ENCODE measurements at regions not wholly inside any gene's neighbourhood (a gene's known extent, or its start where the extent isn't known, plus 50 kb on each side); places are given as distances from the start of the nearest gene placed in this dataset.

GRCh38 chr18:60062396-60062795 is 162.6 kb downstream of the PMAIP1 start:
- H3K9ac ChIP-seq (ENCODE audit: insufficient read depth, low read length), result no peak overlapping the region
- H3K9me3 ChIP-seq (ENCODE audit: control insufficient read depth, insufficient read depth, low read depth, low read length), result no peaks in the 10 kb centered on the region
- no peaks in the 10 kb centered on the region for H3K4me1 ChIP-seq (ENCODE audit: control insufficient read depth, extremely low read depth, insufficient read depth, low read length)
- H3K27ac ChIP-seq (ENCODE audit: insufficient read depth, low read length), result no peak overlapping the region
- no peaks in the 10 kb centered on the region for H4K20me1 ChIP-seq (ENCODE audit: control insufficient read depth, extremely low read depth, insufficient read depth, low read length)
- H3K27me3 ChIP-seq (ENCODE audit: control insufficient read depth, insufficient read depth, low read length), result no peaks in the 10 kb centered on the region
- TF ChIP-seq CTCF (conservative IDR thresholded peaks at IDR 0.05 in 1 of 2, IDR thresholded peaks at IDR 0.05 in 1 of 2; ENCODE audit: low read depth in 1 of 2, low read length in 2 of 2), result no peak
- TF ChIP-seq EZH2 (IDR thresholded peaks at IDR 0.05; ENCODE audit: low read length, missing control alignments), result no peak
- no peak overlapping the region for H3K4me3 ChIP-seq (replicated peaks in 1 of 4; ENCODE audit: control extremely low read depth in 1 of 4, insufficient read depth in 1 of 4, low read depth in 3 of 4, low read length in 4 of 4)
- no peaks in the 10 kb centered on the region for H3K79me2 ChIP-seq (ENCODE audit: control insufficient read depth, insufficient read depth, low read length)
- H3K36me3 ChIP-seq (ENCODE audit: control insufficient read depth, insufficient read depth, low read length), result no peaks in the 10 kb centered on the region
- H3K4me2 ChIP-seq (ENCODE audit: extremely low read depth, insufficient read depth, low read length), result no peak overlapping the region
- DNase-seq (ENCODE audit: low read depth in 2 of 2), result no peak
- H2AFZ ChIP-seq (ENCODE audit: low read length), result no peak overlapping the region

GRCh38 chr18:60060578-60060977 is 160.8 kb downstream of the PMAIP1 start:
- peak in 1 of 2 donors; percentile 40 for DNase-seq (ENCODE audit: low read depth in 2 of 2)

GRCh38 chr18:60060026-60060425 is 160.2 kb downstream of the PMAIP1 start:
- TF ChIP-seq CTCF (conservative IDR thresholded peaks at IDR 0.05 in 1 of 2, IDR thresholded peaks at IDR 0.05 in 1 of 2; ENCODE audit: low read depth in 1 of 2, low read length in 2 of 2) (no peak), EZH2 (IDR thresholded peaks at IDR 0.05; ENCODE audit: low read length, missing control alignments) (no peak)
- no peaks in the 10 kb centered on the region for H3K27me3 ChIP-seq (ENCODE audit: control insufficient read depth, insufficient read depth, low read length)
- H4K20me1 ChIP-seq (ENCODE audit: control insufficient read depth, extremely low read depth, insufficient read depth, low read length), result no peaks in the 10 kb centered on the region
- no peaks in the 10 kb centered on the region for H3K36me3 ChIP-seq (ENCODE audit: control insufficient read depth, insufficient read depth, low read length)
- peak in 1 of 2 donors; percentile 4 for DNase-seq (ENCODE audit: low read depth in 2 of 2)
- no peak overlapping the region for H3K4me3 ChIP-seq (replicated peaks in 1 of 4; ENCODE audit: control extremely low read depth in 1 of 4, insufficient read depth in 1 of 4, low read depth in 3 of 4, low read length in 4 of 4)
- no peaks in the 10 kb centered on the region for H3K4me1 ChIP-seq (ENCODE audit: control insufficient read depth, extremely low read depth, insufficient read depth, low read length)
- no peak overlapping the region for H3K27ac ChIP-seq (ENCODE audit: insufficient read depth, low read length)
- H3K79me2 ChIP-seq (ENCODE audit: control insufficient read depth, insufficient read depth, low read length), result no peaks in the 10 kb centered on the region
- no peak overlapping the region for H3K9ac ChIP-seq (ENCODE audit: insufficient read depth, low read length)
- H3K9me3 ChIP-seq (ENCODE audit: control insufficient read depth, insufficient read depth, low read depth, low read length), result no peaks in the 10 kb centered on the region
- no peak overlapping the region for H3K4me2 ChIP-seq (ENCODE audit: extremely low read depth, insufficient read depth, low read length)
- no peak overlapping the region for H2AFZ ChIP-seq (ENCODE audit: low read length)

More at GRCh38 chr18:60060578-60060977, 160.8 kb downstream of the PMAIP1 start:
- no peaks in the 10 kb centered on the region for H3K9me3 ChIP-seq (ENCODE audit: control insufficient read depth, insufficient read depth, low read depth, low read length)
- no peak overlapping the region for H3K9ac ChIP-seq (ENCODE audit: insufficient read depth, low read length)
- H3K36me3 ChIP-seq (ENCODE audit: control insufficient read depth, insufficient read depth, low read length), result no peaks in the 10 kb centered on the region
- no peak for TF ChIP-seq EZH2 (IDR thresholded peaks at IDR 0.05; ENCODE audit: low read length, missing control alignments)
- TF ChIP-seq CTCF (conservative IDR thresholded peaks at IDR 0.05 in 1 of 2, IDR thresholded peaks at IDR 0.05 in 1 of 2; ENCODE audit: low read depth in 1 of 2, low read length in 2 of 2), result no peak
- H3K79me2 ChIP-seq (ENCODE audit: control insufficient read depth, insufficient read depth, low read length), result no peaks in the 10 kb centered on the region
- H3K4me2 ChIP-seq (ENCODE audit: extremely low read depth, insufficient read depth, low read length), result no peak overlapping the region
- no peak overlapping the region for H2AFZ ChIP-seq (ENCODE audit: low read length)
- H3K4me3 ChIP-seq (replicated peaks in 1 of 4; ENCODE audit: control extremely low read depth in 1 of 4, insufficient read depth in 1 of 4, low read depth in 3 of 4, low read length in 4 of 4), result no peak overlapping the region
- H3K27me3 ChIP-seq (ENCODE audit: control insufficient read depth, insufficient read depth, low read length), result no peaks in the 10 kb centered on the region
- H3K27ac ChIP-seq (ENCODE audit: insufficient read depth, low read length), result no peak overlapping the region
- no peaks in the 10 kb centered on the region for H3K4me1 ChIP-seq (ENCODE audit: control insufficient read depth, extremely low read depth, insufficient read depth, low read length)
- no peaks in the 10 kb centered on the region for H4K20me1 ChIP-seq (ENCODE audit: control insufficient read depth, extremely low read depth, insufficient read depth, low read length)
